ENCODE measurements at regions not wholly inside any gene's neighbourhood (a gene's known extent, or its start where the extent isn't known, plus 50 kb on each side); places are given as distances from the start of the nearest gene placed in this dataset.

DNA sequence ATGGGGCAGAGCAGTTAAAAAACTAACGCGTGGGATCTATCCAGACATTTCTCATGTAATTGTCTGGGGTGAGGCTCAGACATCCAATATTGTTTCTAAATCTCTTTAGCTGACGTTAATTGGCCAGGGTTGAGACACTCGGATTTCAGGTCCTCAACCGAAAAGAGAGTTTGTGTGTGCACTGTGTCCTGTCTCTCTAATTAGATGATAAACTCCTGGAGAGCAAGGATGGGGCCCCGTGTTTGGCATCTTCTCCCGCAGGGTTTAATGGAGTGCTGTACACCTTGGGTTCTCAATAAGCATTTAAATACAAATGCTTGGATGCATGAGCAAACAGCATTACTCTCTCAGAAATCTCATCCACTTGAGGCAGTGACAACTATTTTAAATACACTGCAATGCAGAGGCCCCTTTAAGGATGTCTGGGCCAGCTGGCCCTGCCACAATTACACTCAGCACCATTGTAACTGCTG lies 139.6 kb downstream of the MTX3 start (continued):
- TF ChIP-seq RXRA (IDR thresholded peaks at IDR 0.05; ENCODE audit: insufficient read depth, low read depth, low read length): no peak
- no peak for TF ChIP-seq HDAC6 (IDR thresholded peaks at IDR 0.05; ENCODE audit: low read depth, low read length)
- no peak for TF ChIP-seq BACH1 (IDR thresholded peaks at IDR 0.05; ENCODE audit: low read length)
- no peak for TF ChIP-seq SIRT6 (IDR thresholded peaks at IDR 0.05; ENCODE audit: low read length)
